ENCODE measurements at regions not wholly inside any gene's neighbourhood (a gene's known extent, or its start where the extent isn't known, plus 50 kb on each side); places are given as distances from the start of the nearest gene placed in this dataset.

DNA sequence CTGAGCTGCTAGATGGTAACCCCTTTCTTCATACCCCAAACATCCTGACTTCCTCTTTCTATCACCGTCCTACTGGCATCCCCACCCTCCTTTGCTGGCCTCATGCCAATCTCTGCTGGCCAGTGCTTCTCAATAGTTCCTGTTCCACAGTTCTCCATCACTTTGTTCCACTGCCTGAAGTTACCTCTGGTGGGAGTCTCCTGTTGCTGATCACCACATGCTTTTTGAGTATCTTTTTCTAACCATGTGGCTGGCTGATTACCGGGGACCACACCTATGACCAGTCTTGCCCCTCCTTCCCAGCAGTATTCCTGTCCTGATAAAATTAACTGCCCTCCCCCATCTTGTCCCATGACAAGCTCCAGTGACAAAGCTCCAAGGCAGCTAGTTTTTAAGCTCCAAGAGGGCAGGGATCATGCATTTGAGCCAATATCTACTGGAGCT, 380.4 kb upstream of the CCL2 start:
- CTCF ChIA-PET, result no interaction called here
- H3K4me2 ChIP-seq (ENCODE audit: low read depth, low read length), result no peak overlapping the region
- H3K9me3 ChIP-seq (ENCODE audit: control insufficient read depth, insufficient read depth, low read length), result 0 out of 2 replicates have a peak, but pooled peaks cover 4% of the 10 kb centered on the region
- no peaks in the 10 kb centered on the region for H3K27me3 ChIP-seq (ENCODE audit: control insufficient read depth, insufficient read depth, low read length)
- dilution Hi-C loops (cut with HindIII; ENCODE audit: low sequenced_read_pairs, unreplicated experiment) (no loop called here), intact Hi-C loops (cut with micrococcal nuclease) (no loop called here), in situ Hi-C loops (cut with MboI; ENCODE audit: low sequenced_read_pairs) (no loop called here)
- no peak overlapping the region for H3K4ac ChIP-seq (ENCODE audit: low read depth, low read length)
- TF ChIP-seq, protein P1, sequence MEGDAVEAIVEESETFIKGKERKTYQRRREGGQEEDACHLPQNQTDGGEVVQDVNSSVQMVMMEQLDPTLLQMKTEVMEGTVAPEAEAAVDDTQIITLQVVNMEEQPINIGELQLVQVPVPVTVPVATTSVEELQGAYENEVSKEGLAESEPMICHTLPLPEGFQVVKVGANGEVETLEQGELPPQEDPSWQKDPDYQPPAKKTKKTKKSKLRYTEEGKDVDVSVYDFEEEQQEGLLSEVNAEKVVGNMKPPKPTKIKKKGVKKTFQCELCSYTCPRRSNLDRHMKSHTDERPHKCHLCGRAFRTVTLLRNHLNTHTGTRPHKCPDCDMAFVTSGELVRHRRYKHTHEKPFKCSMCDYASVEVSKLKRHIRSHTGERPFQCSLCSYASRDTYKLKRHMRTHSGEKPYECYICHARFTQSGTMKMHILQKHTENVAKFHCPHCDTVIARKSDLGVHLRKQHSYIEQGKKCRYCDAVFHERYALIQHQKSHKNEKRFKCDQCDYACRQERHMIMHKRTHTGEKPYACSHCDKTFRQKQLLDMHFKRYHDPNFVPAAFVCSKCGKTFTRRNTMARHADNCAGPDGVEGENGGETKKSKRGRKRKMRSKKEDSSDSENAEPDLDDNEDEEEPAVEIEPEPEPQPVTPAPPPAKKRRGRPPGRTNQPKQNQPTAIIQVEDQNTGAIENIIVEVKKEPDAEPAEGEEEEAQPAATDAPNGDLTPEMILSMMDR (conservative IDR thresholded peaks at IDR 0.05; ENCODE audit: low read depth, low read length), result no peak
- TF ChIP-seq MAFK (IDR thresholded peaks at IDR 0.05; ENCODE audit: low read depth, low read length) (no peak), FOS (IDR thresholded peaks at IDR 0.05; ENCODE audit: low read depth, low read length) (no peak), CHD1 (IDR thresholded peaks at IDR 0.05; ENCODE audit: low read depth, low read length) (no peak), NFE2L2 (IDR thresholded peaks at IDR 0.05; ENCODE audit: low read depth, low read length) (no peak), BHLHE40 (IDR thresholded peaks at IDR 0.05; ENCODE audit: low read depth, low read length) (no peak)
- TF ChIP-seq, protein P2, sequence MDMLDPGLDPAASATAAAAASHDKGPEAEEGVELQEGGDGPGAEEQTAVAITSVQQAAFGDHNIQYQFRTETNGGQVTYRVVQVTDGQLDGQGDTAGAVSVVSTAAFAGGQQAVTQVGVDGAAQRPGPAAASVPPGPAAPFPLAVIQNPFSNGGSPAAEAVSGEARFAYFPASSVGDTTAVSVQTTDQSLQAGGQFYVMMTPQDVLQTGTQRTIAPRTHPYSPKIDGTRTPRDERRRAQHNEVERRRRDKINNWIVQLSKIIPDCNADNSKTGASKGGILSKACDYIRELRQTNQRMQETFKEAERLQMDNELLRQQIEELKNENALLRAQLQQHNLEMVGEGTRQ (IDR thresholded peaks at IDR 0.05; ENCODE audit: low read depth, low read length), result no peak
- no peak overlapping the region for H2AK9ac ChIP-seq (replicated peaks; ENCODE audit: low read depth, low read length, poor library complexity)
- 43% methylated on average over 1 of the region's 2 CpGs; no CpG with 5 or more reads in 1 of the 2 experiments for WGBS, 2 experiments (ENCODE audit: extremely low coverage in 2 of 2, insufficient read length in 1 of 2)
- POLR2A ChIA-PET (ENCODE audit: unreplicated experiment), result no interaction called here
- H3K36me3 ChIP-seq (ENCODE audit: control insufficient read depth, insufficient read depth, low read length), result no peaks in the 10 kb centered on the region
- no peak for DNase-seq
- H4K91ac ChIP-seq (ENCODE audit: insufficient read depth, low read depth, low read length), result no peak overlapping the region
- H2BK15ac ChIP-seq (ENCODE audit: low read depth, low read length), result no peak overlapping the region
- no peak overlapping the region for H3K23ac ChIP-seq (ENCODE audit: low read depth, low read length)
- ATAC-seq (ENCODE audit: low read depth), result no peak
- no peak overlapping the region for H4K8ac ChIP-seq (ENCODE audit: low read depth in 2 of 2, low read length in 2 of 2)
- H4K20me1 ChIP-seq (ENCODE audit: insufficient read depth, low read length), result no peaks in the 10 kb centered on the region
- no peak overlapping the region for H3K14ac ChIP-seq (replicated peaks; ENCODE audit: low read depth, low read length)
- no peaks in the 10 kb centered on the region for H3K79me1 ChIP-seq (ENCODE audit: low read depth in 1 of 2, low read length in 2 of 2)
- no peak overlapping the region for H3K9ac ChIP-seq (ENCODE audit: low read depth, low read length)
- H3K18ac ChIP-seq (ENCODE audit: low read depth, low read length), result no peak overlapping the region
- H3K4me3 ChIP-seq (ENCODE audit: insufficient read depth, low read depth, low read length), result no peak overlapping the region
- no peak overlapping the region for H3K27ac ChIP-seq (ENCODE audit: insufficient read depth, low read length)
- H3K4me1 ChIP-seq (ENCODE audit: control insufficient read depth, insufficient read depth, low read length), result no peaks in the 10 kb centered on the region
- H3K9me1 ChIP-seq (ENCODE audit: insufficient read depth, low read length), result no peaks in the 10 kb centered on the region
- no peak overlapping the region for H4K5ac ChIP-seq (ENCODE audit: low read depth, low read length)
- H2BK5ac ChIP-seq (ENCODE audit: low read depth, low read length, poor library complexity, severe bottlenecking), result no peak overlapping the region
- H2BK120ac ChIP-seq (ENCODE audit: low read depth, low read length), result no peak overlapping the region
- H2AFZ ChIP-seq (replicated peaks; ENCODE audit: low read length, poor library complexity), result no peak overlapping the region
- no peak overlapping the region for H3K56ac ChIP-seq (ENCODE audit: extremely low read depth, insufficient read depth, low read length)
- no TSS peak for BruUV-seq (replicated peaks)
- H2AK5ac ChIP-seq (ENCODE audit: low read depth, low read length), result no peak overlapping the region
- H2BK20ac ChIP-seq (ENCODE audit: low read depth, low read length), result no peak overlapping the region

Data from IMR-90 (cell line).